ENCODE measurements at regions not wholly inside any gene's neighbourhood (a gene's known extent, or its start where the extent isn't known, plus 50 kb on each side); places are given as distances from the start of the nearest gene placed in this dataset.

GRCh38 chr3:68334367-68334986, 597.9 kb downstream of the TAFA4 start:
- POLR2A ChIA-PET, result no interaction called here
- Histone ChIP-seq H3K4me3 (ENCODE audit: low read depth in 2 of 2, low read length in 1 of 2) (no peak overlapping the region), H4K20me1 (ENCODE audit: insufficient read depth) (no peaks in the 10 kb centered on the region), H3K4me1 (ENCODE audit: control insufficient read depth in 1 of 2, insufficient read depth in 2 of 2, low read depth in 1 of 2, low read length in 1 of 2) (no peaks in the 10 kb centered on the region), H3K9me3 (no peaks in the 10 kb centered on the region), H3K9me2 (no peaks in the 10 kb centered on the region), H3K36me3 (replicated peaks in 1 of 2; ENCODE audit: control insufficient read depth in 1 of 2, insufficient read depth in 2 of 2, low read length in 1 of 2) (no peaks in the 10 kb centered on the region), H3K4me2 (no peak overlapping the region), H3K79me2 (ENCODE audit: insufficient read depth) (no peaks in the 10 kb centered on the region), H3K9ac (no peak overlapping the region), H3F3A (replicated peaks; ENCODE audit: insufficient read depth) (no peaks in the 10 kb centered on the region), H3K27me3 (ENCODE audit: insufficient read depth) (no peaks in the 10 kb centered on the region), H2AFZ (ENCODE audit: low read depth) (no peak overlapping the region), H3K27ac (ENCODE audit: low read depth in 2 of 2, low read length in 1 of 2) (no peak overlapping the region)
- CTCF ChIA-PET, result no interaction called here
- 35% methylated on average over 4 of the region's 4 CpGs for WGBS (ENCODE audit: low lambda C conversion rate)
- no peak for TF ChIP-seq TCF12 (IDR thresholded peaks at IDR 0.05)
- DNase-seq, result no peak

GRCh38 chr3:68328049-68328448, 604.3 kb downstream of the TAFA4 start:
- Histone ChIP-seq H3K27ac (ENCODE audit: low read depth in 2 of 2, low read length in 1 of 2) (no peak overlapping the region), H3K79me2 (ENCODE audit: insufficient read depth) (no peaks in the 10 kb centered on the region), H2AFZ (ENCODE audit: low read depth) (no peak overlapping the region), H3K4me2 (no peak overlapping the region), H3K4me1 (ENCODE audit: control insufficient read depth in 1 of 2, insufficient read depth in 2 of 2, low read depth in 1 of 2, low read length in 1 of 2) (no peaks in the 10 kb centered on the region), H3K9ac (no peak overlapping the region), H3K36me3 (replicated peaks in 1 of 2; ENCODE audit: control insufficient read depth in 1 of 2, insufficient read depth in 2 of 2, low read length in 1 of 2) (no peaks in the 10 kb centered on the region), H3K27me3 (ENCODE audit: insufficient read depth) (no peaks in the 10 kb centered on the region), H3K4me3 (ENCODE audit: low read depth in 2 of 2, low read length in 1 of 2) (no peak overlapping the region), H4K20me1 (ENCODE audit: insufficient read depth) (no peaks in the 10 kb centered on the region), H3K9me2 (no peaks in the 10 kb centered on the region), H3K9me3 (no peaks in the 10 kb centered on the region), H3F3A (replicated peaks; ENCODE audit: insufficient read depth) (no peaks in the 10 kb centered on the region)
- TF ChIP-seq TCF12 (IDR thresholded peaks at IDR 0.05), result no peak
- no peak for TF ChIP-seq EP300 (IDR thresholded peaks at IDR 0.05; ENCODE audit: borderline replicate concordance in 1 of 2, low read depth in 1 of 2, low read length in 1 of 2)
- TF ChIP-seq RFX5 (IDR thresholded peaks at IDR 0.05; ENCODE audit: low read length), result no peak
- no peak for TF ChIP-seq MAX (IDR thresholded peaks at IDR 0.05; ENCODE audit: low read depth)
- TF ChIP-seq PBX3 (IDR thresholded peaks at IDR 0.05), result no peak
- no peak for TF ChIP-seq ELF1 (IDR thresholded peaks at IDR 0.05)
- TF ChIP-seq SMC3 (IDR thresholded peaks at IDR 0.05; ENCODE audit: low read depth, low read length), result no peak
- DNase-seq, result no peak
- ChIA-PET CTCF (no interaction called here), POLR2A (no interaction called here)
- WGBS (ENCODE audit: low lambda C conversion rate), result 25% methylated on average over 3 of the region's 3 CpGs

GRCh38 chr3:68315964-68316363, 616.4 kb downstream of the TAFA4 start:
- no peak for TF ChIP-seq RFX5 (IDR thresholded peaks at IDR 0.05; ENCODE audit: low read length)
- no peak for TF ChIP-seq FOXJ3 (CRISPR knock-in tag; IDR thresholded peaks at IDR 0.05)
- TF ChIP-seq MXI1 (IDR thresholded peaks at IDR 0.05; ENCODE audit: low read depth, low read length), result no peak
- no peak for TF ChIP-seq TAF1 (IDR thresholded peaks at IDR 0.05; ENCODE audit: borderline replicate concordance, low read depth, low read length)
- TF ChIP-seq FOXM1 (IDR thresholded peaks at IDR 0.05; ENCODE audit: low read depth), result no peak
- POLR2A ChIA-PET, result no interaction called here
- H3K4me3 ChIP-seq (ENCODE audit: low read depth in 2 of 2, low read length in 1 of 2), result no peak overlapping the region
- no peak for DNase-seq
- H3K9me2 ChIP-seq, result no peaks in the 10 kb centered on the region
- H4K20me1 ChIP-seq (ENCODE audit: insufficient read depth), result no peaks in the 10 kb centered on the region
- no peak overlapping the region for H3K9ac ChIP-seq
- no peak overlapping the region for H3K27ac ChIP-seq (ENCODE audit: low read depth in 2 of 2, low read length in 1 of 2)
- H3K36me3 ChIP-seq (replicated peaks in 1 of 2; ENCODE audit: control insufficient read depth in 1 of 2, insufficient read depth in 2 of 2, low read length in 1 of 2), result no peaks in the 10 kb centered on the region
- CTCF ChIA-PET, result interaction anchor here (1.1 to 1.5 kb wide), 2 partner anchors 8 to 656 kb away, joined by 3 read pairs; no protein-coding TSS in a partner anchor
- no peaks in the 10 kb centered on the region for H3K27me3 ChIP-seq (ENCODE audit: insufficient read depth)
- H2AFZ ChIP-seq (ENCODE audit: low read depth), result no peak overlapping the region
- no peaks in the 10 kb centered on the region for H3K4me1 ChIP-seq (ENCODE audit: control insufficient read depth in 1 of 2, insufficient read depth in 2 of 2, low read depth in 1 of 2, low read length in 1 of 2)
- no peaks in the 10 kb centered on the region for H3K9me3 ChIP-seq
- H3F3A ChIP-seq (replicated peaks; ENCODE audit: insufficient read depth), result no peaks in the 10 kb centered on the region
- no peak overlapping the region for H3K4me2 ChIP-seq
- H3K79me2 ChIP-seq (ENCODE audit: insufficient read depth), result no peaks in the 10 kb centered on the region
- 3% methylated on average over 1 of the region's 1 CpG for WGBS (ENCODE audit: low lambda C conversion rate)
